AG04449 (cell line): ENCODE measurements at regions not wholly inside any gene's neighbourhood (a gene's known extent, or its start where the extent isn't known, plus 50 kb on each side); places are given as distances from the start of the nearest gene placed in this dataset.

Source experiments
- CTCF ChIA-PET: fragments of 350-600 bp; formaldehyde crosslinking; extraction: SDS; loops from one replicate; lab custom pipeline; 2021; ENCODE audit warnings: antibody characterized with exemption; lab: Yijun Ruan, JAX
- POLR2A ChIA-PET: fragments of 400-600, 350-600 bp; formaldehyde crosslinking; extraction: SDS; loops from one replicate; lab custom pipeline; 2020; ENCODE audit warnings: antibody characterized with exemption, inconsistent platforms; lab: Yijun Ruan, JAX
- DNase-seq: peaks from one replicate; pipeline ENCODE4 v3.0.0-alpha.2; 2010; ENCODE audit warnings: low read depth, low spot score
- H3K4me3 ChIP-seq: 2 replicates; pipeline ENCODE4 v1.5.1; 2011; ENCODE audit warnings: low read depth, mild to moderate bottlenecking, control low read depth, low read length
- CTCF ChIP-seq: IDR thresholded peaks from one replicate; pipeline ENCODE4 v1.5.1; 2011; ENCODE audit warnings: mild to moderate bottlenecking, moderate library complexity, low read length, control low read depth, inconsistent platforms; ENCODE audit not compliant: insufficient read depth; ENCODE audit errors: missing control alignments

GRCh38 chr4:3362431-3363287, 69.8 kb downstream of the RGS12 start:
- no peak overlapping the region for H3K4me3 ChIP-seq
- POLR2A ChIA-PET: no interaction called here
- no peak for DNase-seq
- no peak for TF ChIP-seq CTCF
- CTCF ChIA-PET: no interaction called here

GRCh38 chr4:3363411-3364141, 70.8 kb downstream of the RGS12 start:
- ChIA-PET POLR2A (no interaction called here), CTCF (no interaction called here)
- DNase-seq: no peak
- H3K4me3 ChIP-seq: no peak overlapping the region
- no peak for TF ChIP-seq CTCF

GRCh38 chr4:3364199-3364598, 71.4 kb downstream of the RGS12 start:
- POLR2A ChIA-PET: no interaction called here
- CTCF ChIA-PET: interaction anchor here (1.8 to 3.3 kb wide), 2 partner anchors 19 to 79 kb away, joined by 4 to 23 read pairs; no protein-coding TSS in a partner anchor
- TF ChIP-seq CTCF: no peak
- no peak overlapping the region for H3K4me3 ChIP-seq
- DNase-seq: no peak

- H3K4me3 ChIP-seq: no peak overlapping the region
- ChIA-PET CTCF (interaction anchor here (1.8 to 3.3 kb wide), 2 partner anchors 20 to 79 kb away, joined by 4 to 23 read pairs; no protein-coding TSS in a partner anchor), POLR2A (no interaction called here)
- no peak for TF ChIP-seq CTCF
- DNase-seq: no peak
Observed at GRCh38 chr4:3364634-3365314, 72.0 kb downstream of the RGS12 start.

GRCh38 chr4:3365326-3365725, 72.5 kb downstream of the RGS12 start:
- no peak overlapping the region for H3K4me3 ChIP-seq
- DNase-seq: no peak
- ChIA-PET POLR2A (no interaction called here), CTCF (interaction anchor here (1.8 to 3.3 kb wide), 2 partner anchors 21 to 78 kb away, joined by 4 to 23 read pairs; no protein-coding TSS in a partner anchor)
- TF ChIP-seq CTCF: no peak
